ENCODE measurements at regions not wholly inside any gene's neighbourhood (a gene's known extent, or its start where the extent isn't known, plus 50 kb on each side); places are given as distances from the start of the nearest gene placed in this dataset.

- DNase-seq: no peak
Observed at GRCh38 chr13:24012648-24013047, 115.3 kb upstream of the C1QTNF9B start.

- DNase-seq: no peak
Observed at GRCh38 chr13:24013189-24013588, 115.9 kb upstream of the C1QTNF9B start.

- no peak for DNase-seq
Observed at GRCh38 chr13:24016046-24016445, 118.7 kb upstream of the C1QTNF9B start.

GRCh38 chr13:24022568-24022967 is 125.3 kb upstream of the C1QTNF9B start:
- DNase-seq: no peak

- no peak for DNase-seq
Observed at GRCh38 chr13:24023073-24023472, 125.8 kb upstream of the C1QTNF9B start.

GRCh38 chr13:24027494-24027893 is 130.2 kb upstream of the C1QTNF9B start:
- DNase-seq: no peak

GRCh38 chr13:24032252-24032651 is 128.3 kb upstream of the SPATA13 start:
- DNase-seq: no peak

GRCh38 chr13:24032674-24033073 is 127.8 kb upstream of the SPATA13 start:
- DNase-seq: no peak

GRCh38 chr13:24033527-24034302 is 126.8 kb upstream of the SPATA13 start:
- no peak for DNase-seq

- DNase-seq: no peak
Observed at GRCh38 chr13:24035411-24035810, 125.1 kb upstream of the SPATA13 start.

GRCh38 chr13:24036115-24036514 is 124.4 kb upstream of the SPATA13 start:
- no peak for DNase-seq

- DNase-seq: no peak
Observed at GRCh38 chr13:24038405-24038804, 122.1 kb upstream of the SPATA13 start.

GRCh38 chr13:24038841-24039330 is 121.6 kb upstream of the SPATA13 start:
- DNase-seq: no peak

- no peak for DNase-seq
Observed at GRCh38 chr13:24039621-24040475, 120.7 kb upstream of the SPATA13 start.

- no peak for DNase-seq
Observed at GRCh38 chr13:24040835-24041234, 119.7 kb upstream of the SPATA13 start.

GRCh38 chr13:24041651-24042225 is 118.8 kb upstream of the SPATA13 start:
- no peak for DNase-seq

GRCh38 chr13:24042710-24043440 is 117.6 kb upstream of the SPATA13 start:
- DNase-seq: no peak

GRCh38 chr13:24043590-24044350 is 116.8 kb upstream of the SPATA13 start:
- no peak for DNase-seq

- no peak for DNase-seq
Observed at GRCh38 chr13:24045597-24045996, 114.9 kb upstream of the SPATA13 start.

- no peak for DNase-seq
Observed at GRCh38 chr13:24050292-24050711, 110.2 kb upstream of the SPATA13 start.

- DNase-seq: no peak
Observed at GRCh38 chr13:24050796-24051715, 109.5 kb upstream of the SPATA13 start.
